Esophagus muscularis mucosa (tissue), 3 donors: ENCODE measurements at regions not wholly inside any gene's neighbourhood (a gene's known extent, or its start where the extent isn't known, plus 50 kb on each side); places are given as distances from the start of the nearest gene placed in this dataset.

Source experiments
- POLR2A ChIP-seq: fragments of 450-650 bp; IDR thresholded peaks from one replicate; pipeline ENCODE4 v1.6.1; 2017; ENCODE audit warnings: antibody characterized with exemption, moderate library complexity, mild to moderate bottlenecking, low read depth
- POLR2AphosphoS5 ChIP-seq, 2 donors: sonication (generic); formaldehyde crosslinking; IDR thresholded peaks; one replicate each; pipeline ENCODE4 v1.6.1; 2017; ENCODE audit warnings: antibody characterized with exemption in 2 of 2
- TF ChIP-seq, protein P1 (sequence below), 3 experiments: fragments of 200-600 bp in 2 of 3; fragments of 450-650 bp in 1 of 3; sonication (generic) in 2 of 3; IDR thresholded peaks; one replicate each; pipeline ENCODE4 v1.5.1; 2017 to 2019; ENCODE audit warnings: antibody characterized with exemption in 3 of 3, mild to moderate bottlenecking in 2 of 3, moderate library complexity in 1 of 3

- TF ChIP-seq, protein P1, sequence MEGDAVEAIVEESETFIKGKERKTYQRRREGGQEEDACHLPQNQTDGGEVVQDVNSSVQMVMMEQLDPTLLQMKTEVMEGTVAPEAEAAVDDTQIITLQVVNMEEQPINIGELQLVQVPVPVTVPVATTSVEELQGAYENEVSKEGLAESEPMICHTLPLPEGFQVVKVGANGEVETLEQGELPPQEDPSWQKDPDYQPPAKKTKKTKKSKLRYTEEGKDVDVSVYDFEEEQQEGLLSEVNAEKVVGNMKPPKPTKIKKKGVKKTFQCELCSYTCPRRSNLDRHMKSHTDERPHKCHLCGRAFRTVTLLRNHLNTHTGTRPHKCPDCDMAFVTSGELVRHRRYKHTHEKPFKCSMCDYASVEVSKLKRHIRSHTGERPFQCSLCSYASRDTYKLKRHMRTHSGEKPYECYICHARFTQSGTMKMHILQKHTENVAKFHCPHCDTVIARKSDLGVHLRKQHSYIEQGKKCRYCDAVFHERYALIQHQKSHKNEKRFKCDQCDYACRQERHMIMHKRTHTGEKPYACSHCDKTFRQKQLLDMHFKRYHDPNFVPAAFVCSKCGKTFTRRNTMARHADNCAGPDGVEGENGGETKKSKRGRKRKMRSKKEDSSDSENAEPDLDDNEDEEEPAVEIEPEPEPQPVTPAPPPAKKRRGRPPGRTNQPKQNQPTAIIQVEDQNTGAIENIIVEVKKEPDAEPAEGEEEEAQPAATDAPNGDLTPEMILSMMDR (IDR thresholded peaks at IDR 0.05), result no peak
- no peak for TF ChIP-seq POLR2AphosphoS5 (IDR thresholded peaks at IDR 0.05)
- TF ChIP-seq POLR2A, result no peak
Measured at GRCh38 chr13:21889651-21890050, 218.8 kb downstream of the FGF9 start.
